NB4 (cell line): ENCODE measurements at regions not wholly inside any gene's neighbourhood (a gene's known extent, or its start where the extent isn't known, plus 50 kb on each side); places are given as distances from the start of the nearest gene placed in this dataset.

ENCODE experiments used
- DNase-seq: peaks from one replicate; pipeline ENCODE4 v3.0.0; 2010; ENCODE audit warnings: low read depth
- H3K4me3 ChIP-seq: one replicate; pipeline ENCODE4 v1.5.1; 2011; ENCODE audit warnings: mild to moderate bottlenecking, low read depth, low read length, moderate library complexity
- CTCF ChIP-seq: IDR thresholded peaks from one replicate; pipeline ENCODE4 v1.5.1; 2012; ENCODE audit warnings: low read depth, low read length
- MAX ChIP-seq: IDR thresholded peaks from 2 replicates; pipeline ENCODE4 v1.6.1; 2011; ENCODE audit warnings: low read depth, low read length
- MYC ChIP-seq: IDR thresholded peaks from 2 replicates; pipeline ENCODE4 v1.6.1; 2011; ENCODE audit warnings: low read depth, low read length
- POLR2A ChIP-seq: IDR thresholded peaks from 2 replicates; pipeline ENCODE4 v1.6.1; 2011; ENCODE audit warnings: mild to moderate bottlenecking; ENCODE audit not compliant: insufficient read length; ENCODE audit errors: extremely low read depth

GRCh38 chr10:29888321-29888720 lies 171.1 kb downstream of the JCAD start:
- no peak for DNase-seq
- TF ChIP-seq MAX, result no peak
- no peak for TF ChIP-seq POLR2A
- TF ChIP-seq CTCF, result no peak
- no peak for TF ChIP-seq MYC
- H3K4me3 ChIP-seq, result no peak overlapping the region

GRCh38 chr10:29886299-29886698 lies 173.1 kb downstream of the JCAD start:
- TF ChIP-seq CTCF, result no peak
- TF ChIP-seq POLR2A, result no peak
- no peak for DNase-seq
- H3K4me3 ChIP-seq, result no peak overlapping the region

GRCh38 chr10:29883231-29883630 lies 176.2 kb downstream of the JCAD start:
- H3K4me3 ChIP-seq, result no peak overlapping the region
- no peak for TF ChIP-seq MYC
- no peak for TF ChIP-seq MAX
- TF ChIP-seq POLR2A, result no peak
- TF ChIP-seq CTCF, result no peak
- DNase-seq, result no peak

- TF ChIP-seq CTCF (no peak), MAX (no peak), MYC (no peak), POLR2A (no peak)
- no peak for DNase-seq
- no peak overlapping the region for H3K4me3 ChIP-seq
Measured at GRCh38 chr10:29882766-29883165, 176.6 kb downstream of the JCAD start.

GRCh38 chr10:29881811-29882210 lies 177.6 kb downstream of the JCAD start:
- TF ChIP-seq POLR2A, result no peak
- TF ChIP-seq MAX, result no peak
- TF ChIP-seq MYC, result no peak
- no peak for TF ChIP-seq CTCF
- no peak overlapping the region for H3K4me3 ChIP-seq

GRCh38 chr10:29881336-29881771 lies 178.0 kb downstream of the JCAD start:
- H3K4me3 ChIP-seq, result no peak overlapping the region
- DNase-seq, result no peak
- TF ChIP-seq MYC (no peak), MAX (no peak), CTCF (no peak), POLR2A (no peak)

More at GRCh38 chr10:29881811-29882210, 177.6 kb downstream of the JCAD start:
- DNase-seq, result no peak
